ENCODE measurements at regions not wholly inside any gene's neighbourhood (a gene's known extent, or its start where the extent isn't known, plus 50 kb on each side); places are given as distances from the start of the nearest gene placed in this dataset.

GRCh38 chr13:79886601-79887000 is 405.6 kb downstream of the NDFIP2 start:
- Histone ChIP-seq H3K36me3 (no peaks in the 10 kb centered on the region), H3K9me3 (no peaks in the 10 kb centered on the region), H3K27ac (peak overlapping the region; percentile 57), H3K4me1 (ENCODE audit: control insufficient read depth in 1 of 2, insufficient read depth in 1 of 2, low read depth in 1 of 2, low read length in 1 of 2) (peaks cover 51 to 56% of the 10 kb centered on the region in 2 experiments), H3K4me3 (ENCODE audit: low read depth in 1 of 2, low read length in 1 of 2) (no peak overlapping the region), H3K27me3 (no peaks in the 10 kb centered on the region)
- no peak for TF ChIP-seq CTCF (IDR thresholded peaks at IDR 0.05)

GRCh38 chr13:79884890-79885289 is 403.9 kb downstream of the NDFIP2 start:
- Histone ChIP-seq H3K9me3 (no peaks in the 10 kb centered on the region), H3K4me1 (ENCODE audit: control insufficient read depth in 1 of 2, insufficient read depth in 1 of 2, low read depth in 1 of 2, low read length in 1 of 2) (peaks cover 68 to 73% of the 10 kb centered on the region in 2 experiments), H3K27ac (peak overlapping the region; percentile 3), H3K36me3 (no peaks in the 10 kb centered on the region), H3K27me3 (no peaks in the 10 kb centered on the region), H3K4me3 (ENCODE audit: low read depth in 1 of 2, low read length in 1 of 2) (no peak overlapping the region)
- TF ChIP-seq CTCF (IDR thresholded peaks at IDR 0.05): no peak

GRCh38 chr13:79883216-79883615 is 402.3 kb downstream of the NDFIP2 start:
- H3K9me3 ChIP-seq: no peaks in the 10 kb centered on the region
- no peaks in the 10 kb centered on the region for H3K36me3 ChIP-seq
- peaks cover 78 to 90% of the 10 kb centered on the region in 2 experiments for H3K4me1 ChIP-seq (ENCODE audit: control insufficient read depth in 1 of 2, insufficient read depth in 1 of 2, low read depth in 1 of 2, low read length in 1 of 2)
- no peak overlapping the region for H3K4me3 ChIP-seq (ENCODE audit: low read depth in 1 of 2, low read length in 1 of 2)
- no peaks in the 10 kb centered on the region for H3K27me3 ChIP-seq
- TF ChIP-seq CTCF (IDR thresholded peaks at IDR 0.05): no peak
- peak overlapping the region; percentile 83 for H3K27ac ChIP-seq

- peaks cover 76 to 85% of the 10 kb centered on the region in 2 experiments for H3K4me1 ChIP-seq (ENCODE audit: control insufficient read depth in 1 of 2, insufficient read depth in 1 of 2, low read depth in 1 of 2, low read length in 1 of 2)
- no peaks in the 10 kb centered on the region for H3K36me3 ChIP-seq
- H3K27ac ChIP-seq: peak overlapping the region; percentile 83
- peak overlapping the region; percentile 6 to 43 for H3K4me3 ChIP-seq (ENCODE audit: low read depth in 1 of 2, low read length in 1 of 2)
- H3K27me3 ChIP-seq: no peaks in the 10 kb centered on the region
- TF ChIP-seq CTCF (IDR thresholded peaks at IDR 0.05): peak; percentile 12
- no peaks in the 10 kb centered on the region for H3K9me3 ChIP-seq
These were observed 399.9 kb downstream of the NDFIP2 start for GRCh38 chr13:79880818-79881217.

- Histone ChIP-seq H3K36me3 (no peaks in the 10 kb centered on the region), H3K27me3 (no peaks in the 10 kb centered on the region), H3K4me3 (ENCODE audit: low read depth in 1 of 2, low read length in 1 of 2) (no peak overlapping the region), H3K9me3 (no peaks in the 10 kb centered on the region), H3K27ac (no peak overlapping the region), H3K4me1 (ENCODE audit: control insufficient read depth in 1 of 2, insufficient read depth in 1 of 2, low read depth in 1 of 2, low read length in 1 of 2) (peaks cover 15 to 23% of the 10 kb centered on the region in 2 experiments)
- no peak for TF ChIP-seq CTCF (IDR thresholded peaks at IDR 0.05)
These were observed 393.7 kb downstream of the NDFIP2 start for GRCh38 chr13:79874396-79875360.
